ENCODE measurements at regions not wholly inside any gene's neighbourhood (a gene's known extent, or its start where the extent isn't known, plus 50 kb on each side); places are given as distances from the start of the nearest gene placed in this dataset.
"Not testable (repeated sequence)": the region's sequence is repeated elsewhere in the genome, so short reads cannot be mapped to it uniquely, and the experiment has no call there.

DNA sequence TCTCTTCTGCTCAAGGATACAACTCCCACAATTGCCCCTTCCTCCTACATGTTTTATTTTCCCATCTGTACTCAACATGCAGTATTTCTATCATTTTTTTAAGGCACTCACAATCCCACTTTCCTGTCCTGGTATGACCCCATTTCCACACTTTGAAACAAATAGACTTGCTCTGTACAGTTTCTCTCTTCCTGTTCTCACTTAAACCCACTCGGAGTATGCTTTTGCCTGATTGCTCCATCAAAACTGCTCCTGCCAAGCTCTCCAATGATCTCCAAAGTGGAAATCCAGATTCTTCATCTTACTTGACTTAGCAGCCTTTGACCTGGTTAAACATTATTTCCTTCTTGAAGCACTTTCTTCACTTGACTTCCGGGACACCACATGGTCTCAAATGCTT is 384.5 kb downstream of the SEC23A start:
- Mint-ChIP-seq H3K9me3 (no peaks in the 10 kb centered on the region), H3K27ac (no peak overlapping the region), H3K36me3 (no peaks in the 10 kb centered on the region)
- ATAC-seq (no peak), DNase-seq (ENCODE audit: low spot score in 2 of 2) (no peak)

GRCh38 chr14:38716926-38717325 is 386.1 kb downstream of the SEC23A start:
- Mint-ChIP-seq H3K27ac (no peak overlapping the region), H3K36me3 (no peaks in the 10 kb centered on the region), H3K9me3 (peaks cover 0 to 4% of the 10 kb centered on the region in 2 donors)
- DNase-seq (ENCODE audit: low spot score in 2 of 2) = no peak
- no peak for ATAC-seq

DNA sequence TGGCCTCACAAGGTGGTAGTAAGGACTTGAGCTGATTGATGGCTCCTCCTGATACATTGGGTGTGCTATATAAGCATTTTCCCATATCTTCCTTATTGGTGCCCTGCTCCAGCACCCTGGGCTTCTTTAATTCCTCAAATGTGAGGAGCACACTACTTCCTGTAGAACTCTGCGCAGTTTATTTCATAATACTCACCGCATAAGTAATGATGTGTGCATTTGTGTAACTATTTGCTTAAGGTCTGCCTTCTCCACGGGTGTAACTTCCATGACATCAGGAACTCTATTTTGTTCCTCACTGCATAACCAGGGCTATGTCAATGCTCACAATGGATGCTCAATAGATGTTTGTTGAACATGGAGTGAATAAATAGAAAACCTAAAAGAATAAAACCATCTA is 392.2 kb downstream of the SEC23A start:
- Mint-ChIP-seq H3K9me3 (peaks cover 0 to 4% of the 10 kb centered on the region in 2 donors), H3K36me3 (no peaks in the 10 kb centered on the region), H3K27ac (no peak overlapping the region)
- DNase-seq (ENCODE audit: low spot score in 2 of 2) = no peak
- no peak for ATAC-seq

DNA sequence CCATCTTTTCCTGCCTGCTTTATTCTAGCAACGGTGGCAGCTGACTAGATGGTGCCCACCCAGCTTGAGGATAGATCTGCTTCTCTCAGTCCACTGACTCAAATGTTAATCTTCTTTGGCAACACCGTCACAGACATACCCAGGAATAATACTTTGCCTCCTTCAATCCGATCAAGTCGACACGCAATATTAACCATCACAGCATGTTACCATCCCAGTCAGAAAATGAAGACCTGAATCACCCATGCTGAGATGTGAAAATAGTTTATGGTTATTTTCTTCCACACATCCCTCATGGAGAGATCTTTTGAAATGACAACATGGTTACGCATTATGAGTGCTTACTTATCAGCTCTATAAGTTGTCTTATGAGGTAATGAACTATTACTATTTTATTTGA is 392.8 kb downstream of the SEC23A start:
- H3K27ac Mint-ChIP-seq = no peak overlapping the region
- no peaks in the 10 kb centered on the region for H3K36me3 Mint-ChIP-seq
- ATAC-seq (no peak), DNase-seq (ENCODE audit: low spot score in 2 of 2) (no peak)
- peaks cover 0 to 4% of the 10 kb centered on the region in 2 donors for H3K9me3 Mint-ChIP-seq

GRCh38 chr14:38705220-38705619 is 397.8 kb downstream of the SEC23A start:
- Mint-ChIP-seq H3K27ac (no peak overlapping the region), H3K9me3 (no peaks in the 10 kb centered on the region), H3K36me3 (no peaks in the 10 kb centered on the region)
- DNase-seq (ENCODE audit: low spot score in 2 of 2) = no peak
- ATAC-seq = no peak

- DNase-seq (ENCODE audit: low spot score in 2 of 2) = no peak
- Mint-ChIP-seq H3K9me3 (no peaks in the 10 kb centered on the region), H3K36me3 (no peaks in the 10 kb centered on the region), H3K27ac (no peak overlapping the region)
- no peak for ATAC-seq
Observed at GRCh38 chr14:38704220-38704619, 398.8 kb downstream of the SEC23A start.

GRCh38 chr14:38696925-38697324 is 406.1 kb downstream of the SEC23A start:
- no peak for DNase-seq (ENCODE audit: low spot score in 2 of 2)
- Mint-ChIP-seq H3K27ac (no peak overlapping the region), H3K9me3 (peaks cover 0 to 6% of the 10 kb centered on the region in 2 donors), H3K36me3 (no peaks in the 10 kb centered on the region)
- ATAC-seq = no peak

DNA sequence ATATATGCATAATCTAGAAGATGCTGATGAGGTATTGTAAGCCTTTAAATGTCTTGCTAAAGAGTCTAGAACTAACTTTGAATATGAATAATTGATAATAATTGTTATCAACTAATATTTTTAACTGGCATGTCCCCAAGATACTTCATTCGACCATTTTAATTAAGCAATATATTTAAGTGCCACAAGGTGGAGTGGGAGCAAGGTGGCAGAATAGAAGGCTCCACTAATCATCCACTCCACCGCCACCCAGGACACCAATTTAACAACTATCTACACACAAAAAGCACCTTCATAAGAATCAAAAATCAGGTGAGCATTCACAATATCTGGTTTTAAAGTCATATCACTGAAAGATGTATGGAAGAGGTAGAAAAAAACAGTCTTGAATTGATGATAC is 409.6 kb downstream of the SEC23A start:
- ATAC-seq = no peak
- Mint-ChIP-seq H3K9me3 (peaks cover 0 to 6% of the 10 kb centered on the region in 2 donors), H3K36me3 (no peaks in the 10 kb centered on the region), H3K27ac (no peak overlapping the region)
- no peak for DNase-seq (ENCODE audit: low spot score in 2 of 2)

- Mint-ChIP-seq H3K36me3 (peaks cover 0 to 6% of the 10 kb centered on the region in 2 donors), H3K9me3 (peaks cover 4 to 9% of the 10 kb centered on the region in 2 donors), H3K27ac (no peak overlapping the region)
- no peak for DNase-seq (ENCODE audit: low spot score in 2 of 2)
- no peak for ATAC-seq
Observed at GRCh38 chr14:38669027-38669426, 413.1 kb upstream of the CLEC14A start.

- no peak overlapping the region for H3K27ac Mint-ChIP-seq
- ATAC-seq = no peak
- DNase-seq (ENCODE audit: low spot score in 2 of 2) = no peak
- no peaks in the 10 kb centered on the region for H3K9me3 Mint-ChIP-seq
- H3K36me3 Mint-ChIP-seq = no peaks in the 10 kb centered on the region
Observed at GRCh38 chr14:38663382-38663781, 407.5 kb upstream of the CLEC14A start.

DNA sequence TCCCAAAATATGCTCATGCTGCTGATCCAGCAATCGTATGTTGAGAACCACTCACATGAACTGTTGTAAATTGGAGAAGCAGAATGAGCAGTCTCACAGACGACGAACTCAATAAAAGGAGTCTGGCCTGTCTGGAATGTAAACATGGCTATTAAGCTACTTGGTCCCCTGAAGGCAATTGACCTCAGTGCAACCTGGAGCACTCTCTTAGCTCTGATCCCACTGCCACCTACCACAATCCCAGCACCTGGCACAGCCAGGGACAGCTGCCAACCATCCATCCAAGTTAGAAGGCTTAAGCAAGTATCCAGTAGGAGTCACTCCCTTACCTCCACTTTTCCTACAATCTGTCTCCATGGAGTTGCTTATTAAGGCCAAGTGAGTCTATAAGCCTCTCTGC is 406.9 kb upstream of the CLEC14A start:
- DNase-seq (ENCODE audit: low spot score in 2 of 2) (no peak), ATAC-seq (no peak)
- H3K9me3 Mint-ChIP-seq = no peaks in the 10 kb centered on the region
- H3K36me3 Mint-ChIP-seq = no peaks in the 10 kb centered on the region
- no peak overlapping the region for H3K27ac Mint-ChIP-seq

DNA sequence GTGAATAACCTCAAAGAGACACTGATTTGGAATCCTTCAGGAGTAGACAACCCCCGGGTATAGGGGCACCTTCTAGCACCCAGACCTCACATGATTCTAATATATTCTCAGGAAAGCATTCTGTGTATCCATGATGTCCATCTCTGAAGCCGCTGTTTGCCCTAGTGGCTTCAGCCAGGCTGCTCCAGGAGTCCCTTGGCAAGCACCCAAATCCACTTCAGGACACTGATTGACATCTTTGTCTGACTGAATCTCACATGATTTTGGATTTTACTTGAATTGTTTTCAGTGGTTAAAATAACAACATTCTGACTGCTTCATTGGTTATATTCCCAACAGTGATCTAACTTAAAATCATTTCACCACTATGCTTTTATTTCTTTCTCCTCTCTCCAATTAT is 390.5 kb upstream of the CLEC14A start:
- ATAC-seq = no peak
- no peak for DNase-seq (ENCODE audit: low spot score in 2 of 2)
- Mint-ChIP-seq H3K36me3 (no peaks in the 10 kb centered on the region), H3K27ac (no peak overlapping the region), H3K9me3 (no peaks in the 10 kb centered on the region)

DNA sequence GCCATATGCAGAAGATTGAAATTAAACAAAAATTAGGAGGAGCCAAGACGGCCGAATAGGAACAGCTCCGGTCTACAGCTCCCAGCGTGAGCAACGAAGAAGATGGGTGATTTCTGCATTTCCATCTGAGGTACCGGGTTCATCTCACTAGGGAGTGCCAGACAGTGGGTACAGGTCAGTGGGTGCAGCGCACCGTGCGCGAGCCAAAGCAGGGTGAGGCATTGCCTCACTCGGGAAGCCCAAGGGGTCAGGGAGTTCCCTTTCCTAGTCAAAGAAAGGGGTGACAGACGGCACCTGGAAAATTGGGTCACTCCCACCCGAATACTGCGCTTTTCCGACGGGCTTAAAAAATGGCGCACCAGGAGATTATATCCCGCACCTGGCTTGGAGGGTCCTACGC is 379.0 kb upstream of the CLEC14A start:
- not testable (repeated sequence) for H3K27ac Mint-ChIP-seq; ATAC-seq; DNase-seq (ENCODE audit: low spot score in 2 of 2); H3K36me3 Mint-ChIP-seq
- H3K9me3 Mint-ChIP-seq = peaks cover 14 to 15% of the 10 kb centered on the region in 2 donors

DNA sequence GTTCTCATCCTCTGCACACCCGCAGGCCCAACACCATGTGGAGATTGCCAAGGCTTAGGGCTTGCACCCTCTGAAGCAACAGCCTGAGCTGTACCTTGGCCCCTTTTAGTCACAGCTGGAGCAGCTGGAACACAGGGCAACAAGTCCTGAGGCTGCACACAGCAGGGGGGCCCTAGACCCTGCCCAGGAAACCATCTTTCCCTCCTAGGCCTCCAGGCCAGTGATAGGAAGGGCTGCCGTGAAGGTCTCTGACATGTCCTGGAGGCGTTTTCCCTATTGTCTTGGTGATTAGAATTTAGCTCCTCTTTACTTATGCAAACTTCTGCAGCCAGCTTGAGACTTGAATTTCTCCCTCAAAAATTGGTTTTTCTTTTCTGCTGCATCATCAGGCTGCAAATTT is 373.5 kb upstream of the CLEC14A start:
- Mint-ChIP-seq H3K27ac (no peak overlapping the region), H3K9me3 (peaks cover 15 to 16% of the 10 kb centered on the region in 2 donors), H3K36me3 (no peaks in the 10 kb centered on the region)
- ATAC-seq (no peak), DNase-seq (ENCODE audit: low spot score in 2 of 2) (no peak)

DNA sequence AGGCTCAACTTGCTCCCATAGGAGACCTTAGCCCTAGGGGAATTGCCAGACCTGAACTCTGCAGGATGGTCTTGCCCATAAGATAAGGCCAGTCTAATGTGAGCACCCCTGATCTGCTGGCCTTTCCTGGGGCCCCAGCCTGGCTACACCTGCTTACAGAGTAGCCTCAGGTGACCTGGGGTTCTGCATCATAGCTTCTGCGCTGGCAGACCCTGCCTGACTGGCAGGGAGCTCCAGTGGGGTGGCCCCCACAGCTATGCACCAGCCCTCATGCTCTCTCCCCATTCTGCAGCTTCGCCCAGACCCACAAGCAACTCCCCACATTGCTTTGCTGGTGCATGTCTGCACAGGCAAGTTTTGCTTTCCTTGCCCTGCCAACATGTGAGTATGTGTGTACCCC is 371.3 kb upstream of the CLEC14A start:
- ATAC-seq (no peak), DNase-seq (ENCODE audit: low spot score in 2 of 2) (no peak)
- H3K27ac Mint-ChIP-seq = no peak overlapping the region
- H3K36me3 Mint-ChIP-seq = no peaks in the 10 kb centered on the region
- H3K9me3 Mint-ChIP-seq = peaks cover 11 to 15% of the 10 kb centered on the region in 2 donors

DNA sequence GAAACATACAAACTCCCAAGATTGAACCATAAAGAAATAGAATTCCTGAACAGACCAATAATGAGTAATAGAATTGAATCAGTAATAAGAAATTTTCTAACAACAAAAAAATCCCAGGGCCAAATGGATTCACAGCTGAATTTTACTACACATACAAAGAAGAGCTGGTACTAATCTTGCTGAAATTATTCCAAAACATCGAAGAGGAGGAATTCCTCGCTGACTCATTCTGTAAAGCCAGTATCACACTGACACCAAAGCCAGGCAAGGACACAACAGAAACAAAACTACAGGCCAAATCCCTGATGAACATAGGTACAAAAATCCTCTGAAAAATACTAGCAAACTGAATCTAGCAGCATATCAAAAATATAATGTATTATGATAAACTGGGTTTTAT is 367.8 kb upstream of the CLEC14A start:
- H3K36me3 Mint-ChIP-seq = no peaks in the 10 kb centered on the region
- H3K9me3 Mint-ChIP-seq = peaks cover 11 to 17% of the 10 kb centered on the region in 2 donors
- no peak overlapping the region for H3K27ac Mint-ChIP-seq
- DNase-seq (ENCODE audit: low spot score in 2 of 2) (no peak), ATAC-seq (no peak)

GRCh38 chr14:38618514-38618913 is 362.6 kb upstream of the CLEC14A start:
- peaks cover 0 to 21% of the 10 kb centered on the region in 2 donors for H3K9me3 Mint-ChIP-seq
- no peak for DNase-seq (ENCODE audit: low spot score in 2 of 2)
- H3K36me3 Mint-ChIP-seq = no peaks in the 10 kb centered on the region
- ATAC-seq = no peak
- no peak overlapping the region for H3K27ac Mint-ChIP-seq

- ATAC-seq = no peak
- H3K9me3 Mint-ChIP-seq = peaks cover 0 to 11% of the 10 kb centered on the region in 2 donors
- H3K27ac Mint-ChIP-seq = no peak overlapping the region
- DNase-seq (ENCODE audit: low spot score in 2 of 2) = no peak
- no peaks in the 10 kb centered on the region for H3K36me3 Mint-ChIP-seq
Observed at GRCh38 chr14:38616959-38617358, 361.1 kb upstream of the CLEC14A start.

DNA sequence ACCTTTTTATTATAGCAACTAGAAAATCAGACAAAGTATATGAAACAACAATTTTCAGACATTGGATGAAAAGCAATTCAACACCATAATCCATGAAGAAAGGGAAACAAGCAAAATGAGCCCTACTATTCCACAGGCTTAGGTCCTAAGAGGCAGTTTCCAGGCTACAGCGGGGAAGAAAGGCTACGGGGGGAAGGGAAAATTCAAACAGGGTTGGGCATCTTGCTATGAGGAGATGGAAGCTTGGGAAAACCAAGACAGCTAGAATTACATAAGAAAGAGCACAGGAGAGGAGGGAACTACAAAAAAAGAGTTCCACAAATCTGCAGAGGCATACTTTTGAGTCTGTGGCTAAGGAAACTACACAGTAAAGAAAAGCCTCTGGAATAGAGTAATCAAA is 356.0 kb upstream of the CLEC14A start:
- Mint-ChIP-seq H3K36me3 (no peaks in the 10 kb centered on the region), H3K9me3 (peaks cover 0 to 4% of the 10 kb centered on the region in 2 donors), H3K27ac (no peak overlapping the region)
- no peak for DNase-seq (ENCODE audit: low spot score in 2 of 2)
- ATAC-seq = no peak

Measured in activated naive CD4-positive, alpha-beta T cell treated with anti-CD3 and anti-CD28 coated beads, Interleukin-2, amount 50 U/mL, for 72 hours (primary cell).